ENCODE measurements at regions not wholly inside any gene's neighbourhood (a gene's known extent, or its start where the extent isn't known, plus 50 kb on each side); places are given as distances from the start of the nearest gene placed in this dataset.

DNA sequence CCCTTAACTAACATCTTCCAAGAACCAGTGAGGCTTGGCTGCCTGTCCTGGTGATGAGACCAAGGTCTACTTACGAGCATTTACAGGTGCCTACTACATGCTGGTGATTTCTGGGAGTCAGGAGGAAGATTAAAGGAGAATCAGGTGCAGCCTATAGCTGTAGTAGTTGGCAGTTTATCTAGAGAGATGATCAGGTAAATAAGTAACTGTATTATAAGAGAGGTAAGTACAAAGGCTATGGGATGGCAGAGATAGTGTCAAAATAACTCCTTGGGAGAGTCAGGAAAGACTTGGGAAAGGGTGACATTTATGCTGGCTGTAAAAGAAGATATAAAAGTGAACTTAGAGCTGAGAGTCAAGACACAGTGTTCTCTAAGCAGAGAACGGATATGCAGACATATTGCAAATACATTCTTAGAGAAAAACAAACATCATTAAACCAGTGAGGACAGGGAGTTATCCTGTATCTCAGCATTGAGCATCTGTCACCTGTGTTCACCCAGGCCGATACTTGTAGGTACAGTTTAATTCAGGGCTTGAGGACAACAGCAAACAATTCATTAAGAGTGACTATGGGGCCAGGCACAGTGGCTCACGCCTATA lies 49.7 kb upstream of the ACP3 start:
- TF ChIP-seq, protein P1, sequence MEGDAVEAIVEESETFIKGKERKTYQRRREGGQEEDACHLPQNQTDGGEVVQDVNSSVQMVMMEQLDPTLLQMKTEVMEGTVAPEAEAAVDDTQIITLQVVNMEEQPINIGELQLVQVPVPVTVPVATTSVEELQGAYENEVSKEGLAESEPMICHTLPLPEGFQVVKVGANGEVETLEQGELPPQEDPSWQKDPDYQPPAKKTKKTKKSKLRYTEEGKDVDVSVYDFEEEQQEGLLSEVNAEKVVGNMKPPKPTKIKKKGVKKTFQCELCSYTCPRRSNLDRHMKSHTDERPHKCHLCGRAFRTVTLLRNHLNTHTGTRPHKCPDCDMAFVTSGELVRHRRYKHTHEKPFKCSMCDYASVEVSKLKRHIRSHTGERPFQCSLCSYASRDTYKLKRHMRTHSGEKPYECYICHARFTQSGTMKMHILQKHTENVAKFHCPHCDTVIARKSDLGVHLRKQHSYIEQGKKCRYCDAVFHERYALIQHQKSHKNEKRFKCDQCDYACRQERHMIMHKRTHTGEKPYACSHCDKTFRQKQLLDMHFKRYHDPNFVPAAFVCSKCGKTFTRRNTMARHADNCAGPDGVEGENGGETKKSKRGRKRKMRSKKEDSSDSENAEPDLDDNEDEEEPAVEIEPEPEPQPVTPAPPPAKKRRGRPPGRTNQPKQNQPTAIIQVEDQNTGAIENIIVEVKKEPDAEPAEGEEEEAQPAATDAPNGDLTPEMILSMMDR (IDR thresholded peaks at IDR 0.05) = no peak
- TF ChIP-seq POLR2A (IDR thresholded peaks at IDR 0.05) (no peak), EP300 (IDR thresholded peaks at IDR 0.05; ENCODE audit: low read depth) (no peak)
